ENCODE measurements at regions not wholly inside any gene's neighbourhood (a gene's known extent, or its start where the extent isn't known, plus 50 kb on each side); places are given as distances from the start of the nearest gene placed in this dataset.
"Not testable (repeated sequence)": the region's sequence is repeated elsewhere in the genome, so short reads cannot be mapped to it uniquely, and the experiment has no call there.

DNA sequence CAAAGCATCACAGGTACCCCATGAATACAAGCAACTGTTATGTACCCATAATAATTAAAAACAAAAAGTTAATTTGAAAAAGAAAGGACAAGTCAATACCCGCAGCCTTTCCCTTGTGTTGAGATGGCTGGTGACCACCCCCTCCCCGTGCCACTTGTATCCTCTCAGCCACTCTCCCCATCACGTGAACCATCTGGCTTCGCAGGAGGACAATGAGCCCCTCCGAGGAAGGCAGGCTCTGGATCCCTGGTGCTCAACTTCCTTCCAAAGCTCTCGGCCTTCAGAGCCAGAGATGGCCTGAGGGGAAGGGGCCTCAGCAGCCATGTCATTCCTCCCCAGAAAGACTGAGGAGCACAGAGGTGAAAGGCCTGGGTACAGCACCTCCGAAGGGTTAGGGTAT is 120.4 kb upstream of the RAB4A start:
- DNase-seq (no peak), ATAC-seq (no peak)
- H3K4me1 ChIP-seq, result no peaks in the 10 kb centered on the region
- H3K36me3 ChIP-seq, result no peaks in the 10 kb centered on the region
- H3K27me3 ChIP-seq, result peaks cover 4% of the 10 kb centered on the region
- intact Hi-C loops (cut with DNase I), result no loop called here
- H3K9me3 ChIP-seq, result no peaks in the 10 kb centered on the region
- no peak overlapping the region for H3K4me3 ChIP-seq
- H3K27ac ChIP-seq, result no peak overlapping the region
- TF ChIP-seq, protein P1, sequence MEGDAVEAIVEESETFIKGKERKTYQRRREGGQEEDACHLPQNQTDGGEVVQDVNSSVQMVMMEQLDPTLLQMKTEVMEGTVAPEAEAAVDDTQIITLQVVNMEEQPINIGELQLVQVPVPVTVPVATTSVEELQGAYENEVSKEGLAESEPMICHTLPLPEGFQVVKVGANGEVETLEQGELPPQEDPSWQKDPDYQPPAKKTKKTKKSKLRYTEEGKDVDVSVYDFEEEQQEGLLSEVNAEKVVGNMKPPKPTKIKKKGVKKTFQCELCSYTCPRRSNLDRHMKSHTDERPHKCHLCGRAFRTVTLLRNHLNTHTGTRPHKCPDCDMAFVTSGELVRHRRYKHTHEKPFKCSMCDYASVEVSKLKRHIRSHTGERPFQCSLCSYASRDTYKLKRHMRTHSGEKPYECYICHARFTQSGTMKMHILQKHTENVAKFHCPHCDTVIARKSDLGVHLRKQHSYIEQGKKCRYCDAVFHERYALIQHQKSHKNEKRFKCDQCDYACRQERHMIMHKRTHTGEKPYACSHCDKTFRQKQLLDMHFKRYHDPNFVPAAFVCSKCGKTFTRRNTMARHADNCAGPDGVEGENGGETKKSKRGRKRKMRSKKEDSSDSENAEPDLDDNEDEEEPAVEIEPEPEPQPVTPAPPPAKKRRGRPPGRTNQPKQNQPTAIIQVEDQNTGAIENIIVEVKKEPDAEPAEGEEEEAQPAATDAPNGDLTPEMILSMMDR (IDR thresholded peaks at IDR 0.05), result no peak

DNA sequence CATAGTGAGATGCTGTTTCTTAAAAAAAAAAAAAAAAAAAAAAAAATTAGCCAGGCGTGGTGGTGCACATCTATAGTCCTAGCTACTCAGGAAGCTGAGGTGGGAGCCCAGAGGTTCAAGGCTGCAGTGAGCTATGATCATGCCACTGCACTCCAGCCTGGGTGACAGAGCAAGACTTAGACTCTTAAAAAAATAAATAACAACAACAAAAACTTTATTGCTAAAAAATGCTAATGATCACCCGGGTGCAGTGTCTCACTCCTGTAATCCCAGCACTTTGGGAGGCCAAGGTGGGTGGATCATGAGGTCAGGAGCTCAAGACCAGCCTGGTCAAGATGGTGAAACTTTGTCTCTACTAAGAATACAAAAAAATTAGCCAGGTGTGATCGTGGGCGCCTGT is 119.5 kb upstream of the RAB4A start:
- H3K27me3 ChIP-seq; intact Hi-C loops (cut with DNase I); H3K36me3 ChIP-seq; H3K4me1 ChIP-seq; ATAC-seq; H3K9me3 ChIP-seq; H3K4me3 ChIP-seq; H3K27ac ChIP-seq; DNase-seq: not testable (repeated sequence)

DNA sequence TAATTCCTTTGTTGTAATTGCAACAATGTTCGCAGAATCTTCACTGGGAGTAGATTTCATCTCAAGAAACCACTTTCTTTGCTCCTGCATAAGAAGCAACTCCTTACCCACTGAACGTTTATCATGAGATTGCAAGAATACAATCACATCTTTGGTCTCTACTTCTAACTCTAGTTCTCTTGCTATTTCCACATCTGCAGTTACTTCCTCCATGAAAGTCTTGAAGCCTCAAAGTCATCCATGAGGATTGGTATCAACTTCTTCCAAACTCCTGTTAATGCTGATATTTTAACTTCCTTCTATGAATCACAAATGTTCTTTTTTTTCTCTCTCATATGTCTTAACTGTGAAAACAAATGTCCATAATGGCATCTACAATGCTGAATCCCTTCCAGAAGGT is 118.6 kb upstream of the RAB4A start:
- DNase-seq (no peak), ATAC-seq (no peak)
- no peaks in the 10 kb centered on the region for H3K36me3 ChIP-seq
- H3K4me3 ChIP-seq, result no peak overlapping the region
- no peaks in the 10 kb centered on the region for H3K9me3 ChIP-seq
- intact Hi-C loops (cut with DNase I), result no loop called here
- TF ChIP-seq, protein P1 (IDR thresholded peaks at IDR 0.05), result no peak
- no peak overlapping the region for H3K27ac ChIP-seq
- H3K4me1 ChIP-seq, result no peaks in the 10 kb centered on the region
- H3K27me3 ChIP-seq, result peaks cover 4% of the 10 kb centered on the region

DNA sequence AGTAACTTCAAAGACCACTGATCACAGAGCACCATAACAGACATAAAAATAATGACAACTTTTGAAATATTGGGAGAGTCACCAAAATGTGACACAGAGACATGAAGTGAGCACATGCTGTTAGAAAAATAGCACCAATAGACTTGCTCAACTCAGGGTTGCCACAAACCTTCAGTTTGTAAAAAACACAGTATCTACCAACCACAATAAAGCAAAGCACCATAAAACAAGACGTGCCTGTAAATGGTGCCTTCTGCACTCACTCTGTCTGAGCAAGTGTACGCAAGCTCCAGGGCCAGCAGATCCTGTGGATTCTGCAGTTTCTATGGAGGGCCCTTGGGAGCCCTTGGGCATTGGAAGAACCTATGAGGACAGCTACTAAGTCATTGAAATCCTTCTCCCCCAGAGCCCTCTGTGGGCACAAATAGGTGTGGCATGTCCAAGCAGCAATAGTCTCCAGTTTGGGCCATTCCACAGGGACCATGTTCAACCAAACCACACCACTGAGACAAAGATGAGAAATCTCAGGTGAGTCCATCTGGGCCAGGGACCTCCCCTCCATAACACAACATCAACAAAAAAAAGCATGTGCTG is 116.9 kb upstream of the RAB4A start:
- Histone ChIP-seq H3K27me3 (no peaks in the 10 kb centered on the region), H3K36me3 (no peaks in the 10 kb centered on the region), H3K4me3 (no peak overlapping the region), H3K9me3 (no peaks in the 10 kb centered on the region), H3K4me1 (peaks cover 3% of the 10 kb centered on the region), H3K27ac (no peak overlapping the region)
- ATAC-seq (no peak), DNase-seq (no peak)
- intact Hi-C loops (cut with DNase I), result no loop called here
- TF ChIP-seq, protein P1 (IDR thresholded peaks at IDR 0.05), result no peak

DNA sequence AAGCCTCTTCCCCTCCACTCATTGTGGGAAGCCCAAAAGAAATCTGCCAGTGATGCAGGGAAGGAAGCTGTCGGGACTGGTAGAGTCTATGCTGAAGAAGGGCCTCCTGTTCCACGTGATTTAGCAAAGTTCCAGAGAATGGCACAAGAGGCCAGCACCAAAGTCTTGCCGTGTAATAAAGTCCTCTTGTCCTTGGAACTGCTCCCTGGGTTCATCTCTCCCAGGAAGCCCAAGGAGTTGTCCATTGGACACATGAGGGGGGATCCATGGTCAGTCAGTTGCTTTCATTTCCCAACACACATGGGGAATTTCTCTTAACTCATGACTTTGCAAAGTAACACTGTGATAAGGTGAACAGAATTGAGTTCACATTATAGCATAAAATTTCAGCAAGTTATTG is 116.1 kb upstream of the RAB4A start:
- Histone ChIP-seq H3K36me3 (no peaks in the 10 kb centered on the region), H3K4me1 (peaks cover 3% of the 10 kb centered on the region), H3K27ac (no peak overlapping the region), H3K4me3 (no peak overlapping the region), H3K27me3 (no peaks in the 10 kb centered on the region), H3K9me3 (no peaks in the 10 kb centered on the region)
- intact Hi-C loops (cut with DNase I), result no loop called here
- ATAC-seq (no peak), DNase-seq (no peak)
- TF ChIP-seq, protein P1 (IDR thresholded peaks at IDR 0.05), result no peak

- H3K27ac ChIP-seq, result no peak overlapping the region
- intact Hi-C loops (cut with DNase I), result no loop called here
- H3K4me1 ChIP-seq, result peaks cover 3% of the 10 kb centered on the region
- H3K36me3 ChIP-seq, result no peaks in the 10 kb centered on the region
- no peak for DNase-seq
- no peaks in the 10 kb centered on the region for H3K27me3 ChIP-seq
- H3K4me3 ChIP-seq, result no peak overlapping the region
- no peaks in the 10 kb centered on the region for H3K9me3 ChIP-seq
- TF ChIP-seq, protein P1 (IDR thresholded peaks at IDR 0.05), result no peak
- peak; percentile 66 for ATAC-seq
Observed at GRCh38 chr1:229155472-229155871, 115.4 kb upstream of the RAB4A start.

Data from upper lobe of right lung (tissue), 1 donor.